CMK (cell line): ENCODE measurements at regions not wholly inside any gene's neighbourhood (a gene's known extent, or its start where the extent isn't known, plus 50 kb on each side); places are given as distances from the start of the nearest gene placed in this dataset.

Source experiments
- DNase-seq: peaks from one replicate; pipeline ENCODE4 v3.0.0-alpha.2; 2010; ENCODE audit warnings: low read depth

DNA sequence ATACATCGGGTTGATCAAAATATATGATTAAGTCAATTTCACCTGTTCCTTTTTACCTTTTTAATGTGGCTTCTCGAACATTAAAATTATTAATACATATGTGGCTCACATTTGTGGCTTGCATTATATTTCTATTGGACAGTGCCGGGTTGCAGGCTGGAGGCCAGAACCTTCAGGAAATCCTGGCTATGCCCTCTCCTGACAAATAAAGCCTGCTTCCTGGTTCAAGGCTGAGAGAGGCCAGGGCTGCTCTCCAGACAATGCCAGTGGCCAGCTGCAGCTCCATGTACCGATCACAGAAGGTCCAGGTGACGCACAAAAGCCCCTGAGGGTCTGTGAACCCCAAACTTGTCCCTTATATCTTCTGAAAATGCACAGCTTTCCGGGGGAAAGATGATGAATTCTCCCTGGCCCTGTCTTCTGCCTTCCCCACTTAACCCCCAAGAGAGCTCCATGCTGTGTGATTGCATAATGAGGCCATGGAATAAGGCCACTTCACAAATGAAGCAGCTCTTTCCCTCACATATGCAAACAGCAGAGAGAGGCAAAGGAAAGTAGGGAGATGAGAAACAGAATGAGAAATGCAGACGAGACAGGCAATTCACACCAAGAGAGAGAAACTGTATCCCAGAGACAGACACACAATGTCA, 241.2 kb downstream of the BCOR start:
- DNase-seq = no peak

DNA sequence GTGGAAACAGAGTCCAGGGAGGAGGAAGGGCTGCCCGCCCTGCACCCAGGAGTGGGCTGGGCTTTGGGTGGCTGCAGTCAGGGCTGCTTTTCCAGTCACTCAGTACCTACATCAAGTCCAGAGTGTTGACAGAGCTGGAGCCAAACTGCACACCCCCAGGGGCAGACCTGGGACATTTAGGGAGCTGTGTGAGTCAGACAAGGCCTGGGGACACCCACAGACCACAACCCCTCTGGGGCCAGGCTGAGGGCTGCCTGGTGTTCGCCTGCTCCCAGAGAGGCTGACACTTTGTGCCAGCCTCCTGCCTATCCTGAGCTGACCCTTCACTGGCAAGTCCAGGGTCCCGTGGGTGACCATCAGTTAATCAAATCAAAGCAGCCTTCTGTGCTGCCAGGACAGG, 240.0 kb downstream of the BCOR start:
- DNase-seq = no peak

- peak; percentile 17 for DNase-seq
Measured at GRCh38 chrX:39859991-39860861, 237.5 kb downstream of the BCOR start.

DNA sequence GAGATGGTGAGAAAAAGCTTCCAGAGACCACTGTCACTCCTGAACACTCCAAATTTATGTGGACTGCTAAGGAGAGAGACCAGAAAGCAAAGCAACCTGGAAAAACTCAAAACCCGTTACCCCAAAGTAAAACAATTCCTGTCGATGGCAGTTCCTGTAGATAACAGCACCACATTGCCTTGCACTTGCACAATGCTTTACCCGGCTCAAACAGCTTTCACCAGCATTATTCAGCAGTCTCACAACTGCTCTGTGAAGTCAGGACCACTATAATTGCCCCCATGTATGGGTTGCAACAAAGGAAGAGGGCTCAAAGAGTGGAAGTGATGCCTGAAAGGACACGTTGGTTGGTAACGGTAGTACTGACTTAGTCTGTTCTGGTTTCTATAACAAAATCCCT, 234.8 kb downstream of the BCOR start:
- DNase-seq = no peak

- DNase-seq = no peak
Measured at GRCh38 chrX:39866229-39866628, 231.5 kb downstream of the BCOR start.

DNA sequence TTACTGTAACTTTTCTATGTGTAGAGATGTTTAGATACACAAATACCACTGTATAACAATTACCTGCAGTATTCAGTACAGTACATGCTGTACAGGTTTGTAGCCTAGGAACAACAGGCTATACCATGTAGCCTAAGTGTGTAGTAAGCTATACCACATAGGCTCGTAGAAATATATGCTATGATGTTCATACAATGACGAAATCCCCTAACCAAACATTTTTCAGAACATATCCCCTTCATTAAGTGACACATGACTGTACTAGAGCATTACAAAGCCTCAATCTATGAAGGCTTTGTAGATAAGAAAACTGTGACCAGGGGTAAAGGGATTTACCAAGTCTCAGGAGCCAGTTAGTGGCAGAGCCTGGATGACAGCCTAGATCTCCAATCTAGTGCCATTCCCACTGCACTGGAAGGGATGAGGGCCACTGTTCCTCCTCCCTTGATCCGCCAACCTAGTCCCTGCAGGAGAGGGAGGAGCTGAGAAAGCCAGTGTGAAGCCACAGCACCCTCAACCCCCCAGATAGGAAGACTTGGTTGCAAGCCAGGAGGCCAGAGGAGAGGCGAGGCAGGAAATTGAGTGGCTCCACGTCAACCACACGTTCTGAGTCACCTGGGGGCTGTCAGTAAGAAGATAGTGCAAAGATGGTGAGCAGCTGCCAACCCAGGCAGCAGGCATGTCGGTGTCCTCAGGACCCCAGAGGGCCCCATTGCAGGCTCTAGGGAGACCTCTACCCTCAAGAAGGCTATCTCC, 227.7 kb downstream of the BCOR start:
- DNase-seq = no peak

DNA sequence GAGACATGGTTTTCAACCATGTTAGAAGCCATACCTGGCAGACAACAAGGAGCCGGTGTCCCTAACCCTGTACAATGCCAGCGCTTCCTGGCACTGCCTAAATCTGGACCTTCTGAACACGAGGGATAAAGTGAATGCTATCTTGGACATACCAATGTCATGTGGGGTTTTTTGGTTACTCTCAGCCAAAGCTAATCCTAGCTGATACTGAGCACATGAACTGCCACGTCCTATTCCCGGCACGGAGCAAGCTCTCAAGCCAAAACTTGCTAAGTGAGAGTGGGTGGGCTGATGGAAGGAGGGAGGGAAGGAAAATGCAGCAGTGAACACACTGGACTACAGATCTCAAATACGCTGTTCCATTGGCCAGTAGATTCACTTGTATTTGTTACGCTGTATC, 226.1 kb downstream of the BCOR start:
- DNase-seq = no peak

GRCh38 chrX:39873117-39873516, 224.6 kb downstream of the BCOR start:
- no peak for DNase-seq

DNA sequence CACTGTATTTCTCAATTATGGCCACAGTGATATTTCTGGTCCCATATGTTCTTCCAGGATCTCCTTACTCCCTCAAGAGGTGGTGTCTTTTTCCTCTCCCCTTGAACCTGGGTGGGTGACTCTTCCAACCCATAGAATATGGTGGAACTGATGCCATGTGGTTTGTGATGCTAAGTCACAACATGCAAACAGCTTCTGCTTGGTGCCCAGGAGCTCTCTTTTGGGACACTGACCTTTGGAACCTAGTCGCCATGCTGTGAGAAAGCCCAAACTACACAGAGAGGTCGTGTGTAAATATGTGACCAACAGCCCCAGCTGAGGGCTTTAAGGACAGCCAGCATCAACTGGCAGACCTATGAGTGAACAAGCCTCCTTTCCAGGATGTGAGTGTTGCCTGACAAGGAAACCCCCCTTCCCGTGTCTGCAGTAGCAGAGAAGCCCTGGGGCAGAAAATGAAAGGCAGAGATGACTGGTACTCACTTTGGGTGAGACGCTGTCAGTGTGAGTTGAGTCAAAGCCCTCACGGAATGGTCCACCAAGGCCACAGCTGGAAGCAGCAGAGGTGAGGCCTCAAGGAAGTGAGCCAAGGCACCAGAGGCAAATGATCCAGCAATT, 223.4 kb downstream of the BCOR start:
- DNase-seq = no peak

GRCh38 chrX:39875834-39876628, 221.7 kb downstream of the BCOR start:
- DNase-seq = no peak

GRCh38 chrX:39877905-39878304, 219.9 kb downstream of the BCOR start:
- DNase-seq = no peak

- no peak for DNase-seq
Measured at GRCh38 chrX:39883666-39884065, 214.1 kb downstream of the BCOR start.

DNA sequence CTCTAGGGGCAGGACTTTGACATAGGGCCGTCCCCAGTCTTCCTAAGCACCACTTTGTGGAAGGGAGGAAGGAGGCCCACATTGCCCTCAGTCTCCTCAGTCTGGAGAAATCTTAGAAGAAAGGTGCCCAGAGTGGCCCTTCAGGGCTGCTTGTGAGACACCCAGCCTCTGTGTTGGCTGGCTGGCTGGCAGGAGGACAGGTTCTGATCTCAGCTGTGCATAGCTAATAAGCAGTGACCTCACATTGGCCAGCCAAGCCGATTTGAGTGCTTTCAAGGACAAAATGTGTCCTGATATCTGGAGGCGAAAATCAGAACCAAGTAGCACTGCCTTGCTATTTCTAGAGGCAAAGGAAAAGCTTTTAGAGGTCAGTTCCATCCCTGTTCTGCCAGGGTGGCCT, 211.5 kb downstream of the BCOR start:
- no peak for DNase-seq

DNA sequence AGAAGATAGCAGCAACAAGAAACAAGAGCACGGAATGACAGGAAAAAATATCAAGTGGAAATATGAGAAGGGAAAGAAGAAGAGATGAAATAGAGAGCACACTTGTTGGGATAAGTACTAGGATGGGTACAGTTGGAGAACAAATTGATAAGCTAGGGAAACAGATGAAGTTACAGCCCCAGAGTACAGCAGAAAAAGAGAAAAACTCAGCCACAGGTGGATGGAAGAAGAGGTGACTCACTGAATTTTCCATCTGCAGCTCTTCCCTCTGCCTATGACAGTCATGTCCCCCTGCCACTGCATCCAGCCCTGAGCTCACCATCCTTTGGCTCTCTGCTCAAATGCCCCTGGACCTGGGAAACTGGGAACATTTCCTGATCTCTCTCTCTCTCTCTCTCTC, 209.0 kb downstream of the BCOR start:
- no peak for DNase-seq

DNA sequence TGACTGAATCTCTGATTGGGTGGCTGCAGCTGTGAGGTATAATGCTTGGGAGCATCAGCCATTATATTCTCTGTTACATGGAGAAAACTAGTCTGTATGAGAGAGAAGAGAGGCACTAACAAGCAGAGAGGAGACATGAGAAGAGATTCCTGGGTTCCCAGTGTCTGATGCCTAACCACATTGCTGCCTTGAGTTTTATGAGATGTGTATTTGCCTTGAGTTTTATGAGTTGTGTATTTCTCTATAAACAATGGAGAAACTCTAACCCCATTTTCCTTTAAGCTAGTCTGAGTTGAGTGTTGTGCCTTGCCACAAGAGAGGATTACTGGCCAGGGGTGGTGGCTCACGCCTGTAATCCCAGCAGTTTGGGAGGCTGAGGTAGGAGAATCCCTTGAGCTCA, 208.1 kb downstream of the BCOR start:
- DNase-seq = no peak

- no peak for DNase-seq
Measured at GRCh38 chrX:39890807-39891206, 207.0 kb downstream of the BCOR start.

GRCh38 chrX:39891781-39892180, 206.0 kb downstream of the BCOR start:
- DNase-seq = no peak

- DNase-seq = no peak
Measured at GRCh38 chrX:39893417-39894338, 204.1 kb downstream of the BCOR start.

DNA sequence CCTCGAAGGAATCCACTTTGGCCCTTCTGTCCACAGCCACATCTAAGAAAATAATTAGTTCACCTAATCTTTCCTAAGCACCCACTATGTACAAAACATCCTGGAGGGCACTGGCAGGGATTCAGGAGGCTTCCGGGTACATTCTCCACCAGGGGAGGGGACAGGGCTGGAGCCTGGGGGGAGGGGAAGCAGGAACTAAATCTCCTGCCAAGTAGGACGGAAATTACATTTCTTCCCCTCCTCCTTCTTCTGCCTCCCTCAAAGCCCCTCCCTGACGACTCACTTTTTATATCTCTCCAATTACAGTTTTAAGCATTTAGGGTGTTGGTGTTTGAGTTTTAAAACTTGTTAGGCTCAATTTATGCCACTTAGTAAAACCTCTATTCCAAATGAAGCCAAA, 203.1 kb downstream of the BCOR start:
- DNase-seq = no peak
